ENCODE measurements at regions not wholly inside any gene's neighbourhood (a gene's known extent, or its start where the extent isn't known, plus 50 kb on each side); places are given as distances from the start of the nearest gene placed in this dataset.
A peak's percentile ranks its signal among the peaks of the same experiment; 100 is the strongest.

DNA sequence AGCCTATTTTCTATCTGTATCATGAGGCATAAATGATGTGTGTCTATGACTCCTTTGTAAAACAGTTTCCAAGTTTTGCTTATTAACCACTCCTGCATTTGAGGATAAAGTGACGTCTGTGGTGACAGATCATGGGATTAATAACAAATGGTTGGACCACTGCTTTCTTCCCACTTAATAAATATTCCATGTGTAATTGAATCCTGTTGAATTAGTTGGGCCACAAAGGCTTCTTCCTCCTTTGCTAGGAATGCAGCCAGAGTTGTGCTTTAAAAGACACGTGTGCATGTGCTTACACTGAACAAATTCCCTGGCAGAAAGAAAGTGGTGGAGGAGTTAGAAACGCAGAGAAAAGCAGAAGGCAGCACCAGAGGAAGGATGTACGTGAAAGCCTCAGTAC, 150.2 kb downstream of the ACTBL2 start:
- H3K4me3 Mint-ChIP-seq = no peak overlapping the region
- Histone ChIP-seq H3K4me3 (ENCODE audit: low read depth, low read length) (no peak overlapping the region), H3K36me3 (ENCODE audit: control insufficient read depth, insufficient read depth, low read length) (no peaks in the 10 kb centered on the region), H3K9me3 (ENCODE audit: control insufficient read depth in 2 of 2, low read length in 2 of 2) (no peaks in the 10 kb centered on the region), H3K27ac (ENCODE audit: insufficient read depth, low read length, poor library complexity, severe bottlenecking) (no peak overlapping the region), H3K27me3 (ENCODE audit: control insufficient read depth, insufficient read depth, low read length) (no peaks in the 10 kb centered on the region), H3K4me1 (ENCODE audit: control insufficient read depth, insufficient read depth, low read length, poor library complexity, severe bottlenecking) (no peaks in the 10 kb centered on the region)
- ATAC-seq (ENCODE audit: low read depth in 2 of 2) (no peak), DNase-seq (no peak)
- H3K36me3 Mint-ChIP-seq = no peaks in the 10 kb centered on the region
- H3K4me1 Mint-ChIP-seq = no peaks in the 10 kb centered on the region
- H3K27ac Mint-ChIP-seq = no peak overlapping the region
- peaks cover 0 to 1% (median 0%) of the 10 kb centered on the region in 7 donors for H3K9me3 Mint-ChIP-seq
- H3K27me3 Mint-ChIP-seq = no peaks in the 10 kb centered on the region

DNA sequence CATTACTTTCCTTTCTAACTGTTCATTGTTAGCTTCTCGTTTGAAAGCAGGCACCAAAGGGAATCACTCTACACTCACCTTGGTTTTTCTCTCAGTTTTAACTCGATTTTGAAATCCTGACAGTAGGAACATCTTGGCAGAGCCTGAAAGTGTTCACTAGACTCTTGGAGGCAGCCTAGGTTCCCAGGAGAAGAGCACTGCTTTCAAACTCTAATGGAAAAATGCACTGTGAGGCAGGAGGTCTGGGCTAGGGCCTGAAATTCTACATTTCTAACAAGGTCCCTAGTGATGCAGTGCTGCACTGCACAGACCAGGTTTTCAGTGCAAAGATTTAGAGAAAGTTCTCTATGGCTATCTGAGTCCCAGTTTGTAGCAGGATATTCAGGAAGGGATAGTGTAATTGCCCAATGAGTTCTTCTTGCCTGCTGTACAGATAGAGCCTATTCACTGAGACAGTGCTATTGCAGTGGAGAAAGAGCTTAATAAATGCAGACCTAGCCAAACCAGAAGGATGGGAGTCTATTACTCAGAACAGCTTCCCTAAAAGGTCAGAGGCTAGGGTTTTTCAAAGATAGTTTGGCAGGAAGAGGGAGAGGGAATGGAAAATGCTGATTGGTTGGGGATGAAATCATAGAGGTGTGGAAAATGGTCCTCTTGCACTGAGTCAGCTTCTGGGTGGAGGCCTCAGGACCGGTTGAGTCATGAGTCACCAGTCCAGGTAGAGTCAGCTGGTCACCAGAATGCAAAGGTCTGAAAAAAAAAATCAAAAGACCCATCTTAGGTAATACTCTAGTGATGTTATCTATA, 153.9 kb downstream of the GPBP1 start:
- ATAC-seq (ENCODE audit: low read depth in 2 of 2) (no peak), DNase-seq (no peak)
- no peak overlapping the region for H3K4me3 ChIP-seq (ENCODE audit: low read depth, low read length)
- Mint-ChIP-seq H3K27me3 (peaks cover 4% of the 10 kb centered on the region), H3K36me3 (no peaks in the 10 kb centered on the region), H3K4me3 (no peak overlapping the region), H3K9me3 (peaks cover 0 to 3% (median 0%) of the 10 kb centered on the region in 7 donors), H3K4me1 (peaks cover 0 to 4% (median 0%) of the 10 kb centered on the region in 4 donors), H3K27ac (no peak overlapping the region)
- H3K9me3 ChIP-seq (ENCODE audit: control insufficient read depth in 2 of 2, low read length in 2 of 2) = no peaks in the 10 kb centered on the region
- no peaks in the 10 kb centered on the region for H3K27me3 ChIP-seq (ENCODE audit: control insufficient read depth, insufficient read depth, low read length)
- no peak overlapping the region for H3K27ac ChIP-seq (ENCODE audit: insufficient read depth, low read length, poor library complexity, severe bottlenecking)
- no peaks in the 10 kb centered on the region for H3K36me3 ChIP-seq (ENCODE audit: control insufficient read depth, insufficient read depth, low read length)
- H3K4me1 ChIP-seq (ENCODE audit: control insufficient read depth, insufficient read depth, low read length, poor library complexity, severe bottlenecking) = no peaks in the 10 kb centered on the region

DNA sequence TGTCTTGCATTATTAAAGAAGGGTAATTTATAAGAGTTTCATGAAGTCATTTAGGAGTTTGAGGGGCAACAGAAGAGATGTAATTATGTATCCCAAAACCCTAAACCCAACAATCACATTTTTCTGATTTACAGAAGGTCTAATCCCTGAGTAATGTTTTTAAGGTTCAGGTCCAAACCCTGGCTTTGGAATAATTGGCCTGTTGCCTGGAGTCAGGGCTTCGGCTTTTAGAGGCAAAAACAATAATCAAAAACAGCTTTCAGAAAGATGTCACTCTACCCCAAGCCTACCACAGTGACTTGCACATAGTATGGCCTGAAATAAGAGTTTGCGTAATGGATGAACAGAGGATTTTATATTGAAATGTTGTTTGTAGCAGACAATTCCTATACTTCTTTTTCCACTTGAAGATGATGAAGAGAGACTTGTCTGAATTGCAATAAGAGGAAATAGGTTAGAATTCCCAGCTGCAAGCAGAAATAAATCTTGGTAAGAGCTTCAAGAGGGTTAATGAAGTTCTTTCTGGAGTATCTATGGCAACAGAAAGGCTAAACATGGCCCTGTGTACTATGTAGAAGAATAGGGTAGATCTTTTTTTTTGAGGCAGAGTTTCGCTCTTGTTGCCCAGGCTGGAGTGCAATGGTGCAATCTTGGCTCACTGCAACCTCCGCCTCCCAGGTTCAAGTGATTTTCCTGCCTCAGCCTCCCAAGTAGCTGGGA, 152.0 kb downstream of the GPBP1 start:
- Histone ChIP-seq H3K4me1 (ENCODE audit: control insufficient read depth, insufficient read depth, low read length, poor library complexity, severe bottlenecking) (no peaks in the 10 kb centered on the region), H3K9me3 (ENCODE audit: control insufficient read depth in 2 of 2, low read length in 2 of 2) (no peaks in the 10 kb centered on the region), H3K4me3 (ENCODE audit: low read depth, low read length) (no peak overlapping the region), H3K27ac (ENCODE audit: insufficient read depth, low read length, poor library complexity, severe bottlenecking) (no peak overlapping the region), H3K36me3 (ENCODE audit: control insufficient read depth, insufficient read depth, low read length) (no peaks in the 10 kb centered on the region), H3K27me3 (ENCODE audit: control insufficient read depth, insufficient read depth, low read length) (no peaks in the 10 kb centered on the region)
- DNase-seq = no peak
- Mint-ChIP-seq H3K9me3 (peaks cover 0 to 4% (median 0%) of the 10 kb centered on the region in 7 donors), H3K27me3 (peaks cover 8% of the 10 kb centered on the region), H3K36me3 (no peaks in the 10 kb centered on the region), H3K4me3 (no peak overlapping the region), H3K27ac (no peak overlapping the region), H3K4me1 (peaks cover 0 to 6% (median 0%) of the 10 kb centered on the region in 4 donors)
- ATAC-seq (ENCODE audit: low read depth in 2 of 2) = no peak

DNA sequence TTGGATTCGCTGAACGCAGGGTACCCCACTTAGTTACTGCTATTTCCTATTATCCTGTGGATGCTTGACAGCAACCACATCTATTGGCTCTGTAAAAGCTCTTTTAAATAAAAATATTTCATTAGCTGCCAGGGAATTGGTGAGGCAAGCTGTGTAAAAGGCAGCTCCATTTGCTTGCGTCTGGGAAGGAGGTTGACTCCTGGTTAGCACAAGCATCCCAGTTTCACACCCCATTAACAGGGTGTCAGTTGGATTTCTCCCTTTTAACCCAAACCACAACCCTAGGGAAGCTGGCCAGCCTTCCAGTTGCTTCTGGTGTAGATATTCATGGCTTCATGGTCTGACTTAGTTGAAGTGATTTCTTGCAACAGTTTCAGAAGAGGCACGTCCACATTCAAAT, 151.0 kb downstream of the GPBP1 start:
- Mint-ChIP-seq H3K36me3 (no peaks in the 10 kb centered on the region), H3K4me1 (peaks cover 0 to 6% (median 0%) of the 10 kb centered on the region in 4 donors), H3K27ac (no peak overlapping the region), H3K27me3 (peaks cover 8% of the 10 kb centered on the region), H3K9me3 (peaks cover 0 to 4% (median 0%) of the 10 kb centered on the region in 7 donors), H3K4me3 (no peak overlapping the region)
- Histone ChIP-seq H3K4me3 (ENCODE audit: low read depth, low read length) (no peak overlapping the region), H3K27me3 (ENCODE audit: control insufficient read depth, insufficient read depth, low read length) (no peaks in the 10 kb centered on the region), H3K9me3 (ENCODE audit: control insufficient read depth in 2 of 2, low read length in 2 of 2) (no peaks in the 10 kb centered on the region), H3K36me3 (ENCODE audit: control insufficient read depth, insufficient read depth, low read length) (no peaks in the 10 kb centered on the region), H3K27ac (ENCODE audit: insufficient read depth, low read length, poor library complexity, severe bottlenecking) (no peak overlapping the region), H3K4me1 (ENCODE audit: control insufficient read depth, insufficient read depth, low read length, poor library complexity, severe bottlenecking) (no peaks in the 10 kb centered on the region)
- DNase-seq (no peak), ATAC-seq (ENCODE audit: low read depth in 2 of 2) (no peak)

DNA sequence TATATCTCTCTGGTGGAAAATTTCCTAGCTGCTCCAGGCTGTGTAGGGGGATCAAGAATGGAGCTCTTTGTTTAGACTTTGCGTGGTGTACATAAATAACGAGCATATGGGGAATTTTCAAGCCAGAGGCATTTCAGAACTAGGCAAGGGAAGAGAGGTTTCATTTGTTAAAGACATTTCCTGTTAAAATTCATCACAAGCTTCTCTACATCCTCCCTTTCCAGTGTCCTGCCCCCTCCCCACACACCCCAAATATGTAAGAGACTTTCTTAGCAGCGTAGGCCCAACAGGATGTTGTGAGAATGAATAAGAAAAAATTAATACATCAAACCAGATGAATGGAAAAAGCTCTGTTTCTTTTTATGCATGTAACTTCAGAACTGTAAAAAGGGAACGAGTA, 150.3 kb downstream of the GPBP1 start:
- Mint-ChIP-seq H3K27ac (no peak overlapping the region), H3K4me1 (peaks cover 0 to 6% (median 0%) of the 10 kb centered on the region in 4 donors), H3K4me3 (no peak overlapping the region), H3K27me3 (peaks cover 8% of the 10 kb centered on the region), H3K36me3 (no peaks in the 10 kb centered on the region), H3K9me3 (peaks cover 0 to 4% (median 0%) of the 10 kb centered on the region in 7 donors)
- Histone ChIP-seq H3K27me3 (ENCODE audit: control insufficient read depth, insufficient read depth, low read length) (no peaks in the 10 kb centered on the region), H3K4me3 (ENCODE audit: low read depth, low read length) (no peak overlapping the region), H3K27ac (ENCODE audit: insufficient read depth, low read length, poor library complexity, severe bottlenecking) (no peak overlapping the region), H3K4me1 (ENCODE audit: control insufficient read depth, insufficient read depth, low read length, poor library complexity, severe bottlenecking) (no peaks in the 10 kb centered on the region), H3K36me3 (ENCODE audit: control insufficient read depth, insufficient read depth, low read length) (no peaks in the 10 kb centered on the region), H3K9me3 (ENCODE audit: control insufficient read depth in 2 of 2, low read length in 2 of 2) (no peaks in the 10 kb centered on the region)
- DNase-seq (peak in 1 of 3 donors; percentile 11), ATAC-seq (ENCODE audit: low read depth in 2 of 2) (no peak)

DNA sequence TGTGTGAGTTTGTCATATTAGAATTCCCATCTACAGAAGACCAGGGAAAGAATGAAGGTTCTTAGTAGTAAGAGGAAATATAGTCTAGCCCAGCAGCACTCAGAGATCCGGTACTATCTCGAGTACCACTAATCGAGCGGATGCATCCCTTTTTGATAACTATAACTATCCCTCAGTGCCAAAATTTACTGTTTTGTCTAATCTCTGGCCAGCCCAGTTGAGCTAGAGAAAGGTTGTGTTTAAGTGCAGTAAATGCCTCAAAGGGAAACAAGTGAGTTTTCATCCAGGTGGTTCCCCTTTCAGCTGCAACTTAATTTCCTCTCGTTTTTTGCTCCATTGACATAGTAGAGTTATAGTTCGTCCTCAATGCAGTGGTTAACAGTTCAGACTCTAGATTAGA, 146.7 kb downstream of the GPBP1 start:
- peaks cover 20% of the 10 kb centered on the region for H3K27me3 Mint-ChIP-seq
- no peak overlapping the region for H3K27ac Mint-ChIP-seq
- Histone ChIP-seq H3K27ac (ENCODE audit: insufficient read depth, low read length, poor library complexity, severe bottlenecking) (no peak overlapping the region), H3K4me3 (ENCODE audit: low read depth, low read length) (no peak overlapping the region), H3K27me3 (ENCODE audit: control insufficient read depth, insufficient read depth, low read length) (peaks cover 5% of the 10 kb centered on the region), H3K4me1 (ENCODE audit: control insufficient read depth, insufficient read depth, low read length, poor library complexity, severe bottlenecking) (no peaks in the 10 kb centered on the region), H3K9me3 (ENCODE audit: control insufficient read depth in 2 of 2, low read length in 2 of 2) (no peaks in the 10 kb centered on the region), H3K36me3 (ENCODE audit: control insufficient read depth, insufficient read depth, low read length) (no peaks in the 10 kb centered on the region)
- peaks cover 0 to 6% (median 0%) of the 10 kb centered on the region in 4 donors for H3K4me1 Mint-ChIP-seq
- DNase-seq (no peak), ATAC-seq (ENCODE audit: low read depth in 2 of 2) (no peak)
- H3K9me3 Mint-ChIP-seq = peaks cover 0 to 3% (median 0%) of the 10 kb centered on the region in 7 donors
- H3K36me3 Mint-ChIP-seq = no peaks in the 10 kb centered on the region
- H3K4me3 Mint-ChIP-seq = no peak overlapping the region

DNA sequence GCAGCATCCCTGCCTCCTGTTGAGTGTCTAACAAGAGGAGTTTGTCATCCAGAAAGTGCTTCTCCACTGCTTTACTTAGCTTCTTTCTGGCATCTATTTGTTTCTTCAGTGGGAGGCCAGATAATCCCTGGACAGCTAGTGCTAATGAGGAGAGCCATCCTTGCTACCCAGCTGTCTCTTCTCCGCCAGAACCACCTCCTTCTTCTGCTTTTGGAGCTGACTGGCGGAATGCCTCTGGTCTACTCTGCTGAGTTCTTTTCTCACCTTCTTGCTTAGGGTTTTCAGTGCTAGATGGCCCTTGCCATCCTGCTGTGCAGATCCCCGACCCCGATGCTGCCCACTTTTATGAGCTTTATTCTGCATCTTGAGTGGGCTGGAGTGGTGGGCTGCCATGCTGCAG, 145.8 kb downstream of the GPBP1 start:
- peaks cover 0 to 6% (median 0%) of the 10 kb centered on the region in 4 donors for H3K4me1 Mint-ChIP-seq
- peaks cover 5% of the 10 kb centered on the region for H3K27me3 ChIP-seq (ENCODE audit: control insufficient read depth, insufficient read depth, low read length)
- H3K9me3 ChIP-seq (ENCODE audit: control insufficient read depth in 2 of 2, low read length in 2 of 2) = no peaks in the 10 kb centered on the region
- peaks cover 0 to 3% (median 0%) of the 10 kb centered on the region in 7 donors for H3K9me3 Mint-ChIP-seq
- H3K4me3 Mint-ChIP-seq = no peak overlapping the region
- H3K36me3 ChIP-seq (ENCODE audit: control insufficient read depth, insufficient read depth, low read length) = no peaks in the 10 kb centered on the region
- peaks cover 16% of the 10 kb centered on the region for H3K27me3 Mint-ChIP-seq
- H3K27ac Mint-ChIP-seq = no peak overlapping the region
- H3K27ac ChIP-seq (ENCODE audit: insufficient read depth, low read length, poor library complexity, severe bottlenecking) = no peak overlapping the region
- no peak overlapping the region for H3K4me3 ChIP-seq (ENCODE audit: low read depth, low read length)
- H3K36me3 Mint-ChIP-seq = no peaks in the 10 kb centered on the region
- ATAC-seq (ENCODE audit: low read depth in 2 of 2) (no peak), DNase-seq (no peak)
- H3K4me1 ChIP-seq (ENCODE audit: control insufficient read depth, insufficient read depth, low read length, poor library complexity, severe bottlenecking) = no peaks in the 10 kb centered on the region

Measured in CD4-positive, CD25-positive, alpha-beta regulatory T cell (primary cell).